Activated T-cell treated with anti-CD3 and anti-CD28 coated beads, Interleukin-2, amount 50 U/mL, for 4 hours (primary cell): ENCODE measurements at regions not wholly inside any gene's neighbourhood (a gene's known extent, or its start where the extent isn't known, plus 50 kb on each side); places are given as distances from the start of the nearest gene placed in this dataset.

ENCODE experiments used
- ATAC-seq, 2 donors: fragments of 200-7000 bp; cut with Tn5 transposase; one replicate each; pipeline ENCODE4 v1.10.0; 2021
- DNase-seq: peaks from one replicate; pipeline ENCODE4 v3.0.0-alpha.2; 2020
- H3K27me3 Mint-ChIP-seq: one replicate; pipeline ENCODE4 v1.8.0; 2021; ENCODE audit warnings: low read depth, mixed read lengths
- H3K36me3 Mint-ChIP-seq: one replicate; pipeline ENCODE4 v1.8.0; 2022; ENCODE audit warnings: mixed read lengths; ENCODE audit not compliant: insufficient read depth
- H3K4me1 Mint-ChIP-seq: one replicate; pipeline ENCODE4 v1.8.0; 2021; ENCODE audit warnings: low read depth, mixed read lengths
- H3K4me3 Mint-ChIP-seq: one replicate; pipeline ENCODE4 v1.8.0; 2021; ENCODE audit warnings: mild to moderate bottlenecking, moderate library complexity, mixed read lengths
- H3K9me3 Mint-ChIP-seq: one replicate; pipeline ENCODE4 v1.8.0; 2021; ENCODE audit warnings: mixed read lengths

GRCh38 chr9:87292449-87293191 is 205.0 kb upstream of the DAPK1 start:
- H3K4me1 Mint-ChIP-seq: no peaks in the 10 kb centered on the region
- ATAC-seq: no peak
- H3K9me3 Mint-ChIP-seq: no peaks in the 10 kb centered on the region
- H3K27me3 Mint-ChIP-seq: peaks cover 1% of the 10 kb centered on the region
- no peak for DNase-seq
- H3K36me3 Mint-ChIP-seq: no peaks in the 10 kb centered on the region
- no peak overlapping the region for H3K4me3 Mint-ChIP-seq

- Mint-ChIP-seq H3K9me3 (no peaks in the 10 kb centered on the region), H3K4me3 (no peak overlapping the region), H3K4me1 (no peaks in the 10 kb centered on the region), H3K27me3 (peaks cover 5% of the 10 kb centered on the region), H3K36me3 (no peaks in the 10 kb centered on the region)
- DNase-seq: no peak
- ATAC-seq: no peak
Observed at GRCh38 chr9:87294126-87294525, 203.5 kb upstream of the DAPK1 start.

- Mint-ChIP-seq H3K27me3 (peaks cover 16% of the 10 kb centered on the region), H3K36me3 (no peaks in the 10 kb centered on the region), H3K4me3 (no peak overlapping the region), H3K4me1 (no peaks in the 10 kb centered on the region), H3K9me3 (no peaks in the 10 kb centered on the region)
- ATAC-seq: no peak
- DNase-seq: no peak
Observed at GRCh38 chr9:87300915-87301314, 196.8 kb upstream of the DAPK1 start.

- no peaks in the 10 kb centered on the region for H3K36me3 Mint-ChIP-seq
- no peak for ATAC-seq
- H3K27me3 Mint-ChIP-seq: peaks cover 16% of the 10 kb centered on the region
- no peak overlapping the region for H3K4me3 Mint-ChIP-seq
- no peaks in the 10 kb centered on the region for H3K9me3 Mint-ChIP-seq
- no peaks in the 10 kb centered on the region for H3K4me1 Mint-ChIP-seq
- no peak for DNase-seq
Observed at GRCh38 chr9:87301371-87301770, 196.3 kb upstream of the DAPK1 start.

GRCh38 chr9:87305151-87305550 is 192.5 kb upstream of the DAPK1 start:
- H3K36me3 Mint-ChIP-seq: no peaks in the 10 kb centered on the region
- H3K9me3 Mint-ChIP-seq: no peaks in the 10 kb centered on the region
- H3K4me3 Mint-ChIP-seq: no peak overlapping the region
- H3K27me3 Mint-ChIP-seq: peaks cover 15% of the 10 kb centered on the region
- ATAC-seq (no peak), DNase-seq (no peak)
- no peaks in the 10 kb centered on the region for H3K4me1 Mint-ChIP-seq

- H3K4me3 Mint-ChIP-seq: no peak overlapping the region
- DNase-seq (no peak), ATAC-seq (no peak)
- no peaks in the 10 kb centered on the region for H3K4me1 Mint-ChIP-seq
- no peaks in the 10 kb centered on the region for H3K36me3 Mint-ChIP-seq
- peaks cover 12% of the 10 kb centered on the region for H3K27me3 Mint-ChIP-seq
- no peaks in the 10 kb centered on the region for H3K9me3 Mint-ChIP-seq
Observed at GRCh38 chr9:87306006-87306405, 191.7 kb upstream of the DAPK1 start.

- no peak for DNase-seq
- H3K4me3 Mint-ChIP-seq: no peak overlapping the region
- peaks cover 9% of the 10 kb centered on the region for H3K27me3 Mint-ChIP-seq
- peaks cover 3% of the 10 kb centered on the region for H3K4me1 Mint-ChIP-seq
- H3K36me3 Mint-ChIP-seq: no peaks in the 10 kb centered on the region
- H3K9me3 Mint-ChIP-seq: no peaks in the 10 kb centered on the region
- ATAC-seq: no peak
Observed at GRCh38 chr9:87307848-87308247, 189.8 kb upstream of the DAPK1 start.

GRCh38 chr9:87309236-87309635 is 188.4 kb upstream of the DAPK1 start:
- H3K4me1 Mint-ChIP-seq: peaks cover 3% of the 10 kb centered on the region
- ATAC-seq (no peak), DNase-seq (no peak)
- H3K36me3 Mint-ChIP-seq: no peaks in the 10 kb centered on the region
- no peaks in the 10 kb centered on the region for H3K9me3 Mint-ChIP-seq
- peaks cover 9% of the 10 kb centered on the region for H3K27me3 Mint-ChIP-seq
- no peak overlapping the region for H3K4me3 Mint-ChIP-seq

GRCh38 chr9:87310827-87311523 is 186.7 kb upstream of the DAPK1 start:
- Mint-ChIP-seq H3K4me1 (peaks cover 3% of the 10 kb centered on the region), H3K9me3 (peaks cover 4% of the 10 kb centered on the region), H3K4me3 (no peak overlapping the region), H3K36me3 (no peaks in the 10 kb centered on the region), H3K27me3 (peaks cover 5% of the 10 kb centered on the region)
- ATAC-seq (no peak), DNase-seq (no peak)

GRCh38 chr9:87319656-87320055 is 178.0 kb upstream of the DAPK1 start:
- ATAC-seq (no peak), DNase-seq (no peak)
- Mint-ChIP-seq H3K27me3 (no peaks in the 10 kb centered on the region), H3K9me3 (peaks cover 4% of the 10 kb centered on the region), H3K4me1 (no peaks in the 10 kb centered on the region), H3K4me3 (no peak overlapping the region), H3K36me3 (no peaks in the 10 kb centered on the region)

- no peaks in the 10 kb centered on the region for H3K36me3 Mint-ChIP-seq
- no peaks in the 10 kb centered on the region for H3K27me3 Mint-ChIP-seq
- H3K4me3 Mint-ChIP-seq: no peak overlapping the region
- DNase-seq (no peak), ATAC-seq (no peak)
- no peaks in the 10 kb centered on the region for H3K4me1 Mint-ChIP-seq
- peaks cover 4% of the 10 kb centered on the region for H3K9me3 Mint-ChIP-seq
Observed at GRCh38 chr9:87320146-87320884, 177.4 kb upstream of the DAPK1 start.

GRCh38 chr9:87322840-87323635 is 174.6 kb upstream of the DAPK1 start:
- Mint-ChIP-seq H3K9me3 (no peaks in the 10 kb centered on the region), H3K27me3 (peaks cover 5% of the 10 kb centered on the region), H3K4me3 (no peak overlapping the region), H3K36me3 (no peaks in the 10 kb centered on the region), H3K4me1 (no peaks in the 10 kb centered on the region)
- ATAC-seq: no peak
- DNase-seq: no peak

- Mint-ChIP-seq H3K9me3 (no peaks in the 10 kb centered on the region), H3K4me3 (no peak overlapping the region), H3K36me3 (no peaks in the 10 kb centered on the region), H3K27me3 (peaks cover 6% of the 10 kb centered on the region), H3K4me1 (no peaks in the 10 kb centered on the region)
- ATAC-seq: no peak
- no peak for DNase-seq
Observed at GRCh38 chr9:87323928-87324327, 173.7 kb upstream of the DAPK1 start.

- H3K27me3 Mint-ChIP-seq: peaks cover 9% of the 10 kb centered on the region
- peak in 1 of 2 donors; percentile 51 for ATAC-seq
- DNase-seq: no peak
- H3K36me3 Mint-ChIP-seq: no peaks in the 10 kb centered on the region
- no peaks in the 10 kb centered on the region for H3K4me1 Mint-ChIP-seq
- no peaks in the 10 kb centered on the region for H3K9me3 Mint-ChIP-seq
- no peak overlapping the region for H3K4me3 Mint-ChIP-seq
Observed at GRCh38 chr9:87324613-87325194, 173.0 kb upstream of the DAPK1 start.
